Smooth muscle cell (in vitro differentiated cells): ENCODE measurements at regions not wholly inside any gene's neighbourhood (a gene's known extent, or its start where the extent isn't known, plus 50 kb on each side); places are given as distances from the start of the nearest gene placed in this dataset.

Source experiments
- DNase-seq: peaks from one replicate; lab custom pipeline; 2025; ENCODE audit not compliant: unreplicated experiment; lab: John Stamatoyannopoulos, UW
- H2AFZ ChIP-seq: fragments of 200-600 bp; sonication (generic); 2 replicates; pipeline ENCODE4 v1.6.0; 2016; ENCODE audit warnings: antibody characterized with exemption, low read depth, mild to moderate bottlenecking
- H3F3A ChIP-seq: fragments of 200-600 bp; sonication (generic); 2 replicates; pipeline ENCODE4 v1.6.0; 2017; ENCODE audit warnings: antibody characterized with exemption, low read depth
- H3K27ac ChIP-seq: fragments of 200-600 bp; sonication (generic); 2 replicates; pipeline ENCODE4 v1.5.1; 2016; ENCODE audit warnings: low read depth, mild to moderate bottlenecking
- H3K27me3 ChIP-seq: fragments of 200-600 bp; sonication (generic); 2 replicates; pipeline ENCODE4 v1.6.1; 2016; ENCODE audit warnings: low read depth, mild to moderate bottlenecking
- H3K36me3 ChIP-seq: fragments of 200-600 bp; sonication (generic); 2 replicates; pipeline ENCODE4 v1.5.1; 2016; ENCODE audit warnings: low read depth
- H3K4me1 ChIP-seq: fragments of 200-600 bp; sonication (generic); 2 replicates; pipeline ENCODE4 v1.5.1; 2016; ENCODE audit warnings: low read depth
- H3K4me2 ChIP-seq: fragments of 200-600 bp; sonication (generic); 2 replicates; pipeline ENCODE4 v1.6.0; 2016; ENCODE audit warnings: mild to moderate bottlenecking
- H3K4me3 ChIP-seq: fragments of 200-600 bp; sonication (generic); 2 replicates; pipeline ENCODE4 v1.5.1; 2016; ENCODE audit warnings: mild to moderate bottlenecking
- H3K79me2 ChIP-seq: fragments of 200-600 bp; sonication (generic); 2 replicates; pipeline ENCODE4 v1.6.0; 2016; ENCODE audit warnings: low read depth, mild to moderate bottlenecking
- H3K9ac ChIP-seq: fragments of 200-600 bp; sonication (generic); 2 replicates; pipeline ENCODE4 v1.6.0; 2016; ENCODE audit warnings: low read depth
- H3K9me3 ChIP-seq: fragments of 200-600 bp; sonication (generic); replicated peaks from 2 replicates; pipeline ENCODE4 v1.5.1; 2016; ENCODE audit warnings: low read depth
- H4K20me1 ChIP-seq: fragments of 200-600 bp; sonication (generic); 2 replicates; pipeline ENCODE4 v1.6.0; 2016; ENCODE audit warnings: low read depth
- CTCF ChIP-seq: fragments of 200-600 bp; sonication (generic); IDR thresholded peaks from 2 replicates; pipeline ENCODE4 v1.5.1; 2017; ENCODE audit warnings: borderline replicate concordance, mild to moderate bottlenecking, antibody characterized with exemption; ENCODE audit not compliant: insufficient read depth, poor library complexity, severe bottlenecking
- WGBS: methylation state at CpG from one replicate; pipeline ENCODE4 v1.1.7; 2016; ENCODE audit warnings: low lambda C conversion rate; 5-methylcytosine and 5-hydroxymethylcytosine counted together

DNA sequence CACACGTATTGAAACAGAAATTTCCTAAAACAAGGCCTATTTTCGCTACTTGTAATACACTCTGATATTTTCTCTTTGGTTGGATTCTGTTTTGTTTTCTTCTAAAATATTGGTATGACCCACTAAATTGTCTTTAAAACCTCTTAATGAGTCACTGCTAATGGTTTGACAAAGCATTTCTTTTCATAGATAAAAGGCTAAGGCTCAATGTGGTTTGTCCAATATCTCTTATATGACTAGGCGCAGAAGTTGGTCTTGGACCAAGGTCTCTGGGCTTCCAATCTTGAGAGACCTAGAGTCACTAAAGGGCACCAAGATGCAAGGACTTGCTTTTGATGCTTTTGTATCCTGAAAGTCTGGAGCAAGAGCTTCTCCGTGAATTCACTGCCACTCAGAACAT is 498.2 kb upstream of the TCF4 start:
- WGBS, result 85% methylated on average over 4 of the region's 4 CpGs
- H3K4me3 ChIP-seq, result no peak overlapping the region

GRCh38 chr18:56085551-56085950 is 497.6 kb upstream of the TCF4 start:
- Histone ChIP-seq H3K4me1 (no peaks in the 10 kb centered on the region), H3K79me2 (no peaks in the 10 kb centered on the region), H3K27me3 (no peaks in the 10 kb centered on the region), H3K4me3 (no peak overlapping the region), H4K20me1 (no peaks in the 10 kb centered on the region), H3K27ac (no peak overlapping the region), H3K9ac (no peak overlapping the region), H2AFZ (no peak overlapping the region), H3K9me3 (no peaks in the 10 kb centered on the region), H3F3A (no peaks in the 10 kb centered on the region), H3K36me3 (no peaks in the 10 kb centered on the region), H3K4me2 (no peak overlapping the region)
- TF ChIP-seq CTCF, result no peak
- WGBS, result 76% methylated on average over 5 of the region's 5 CpGs
- no peak for DNase-seq

More for the DNA sequence above, 498.2 kb upstream of the TCF4 start:
- Histone ChIP-seq H2AFZ (no peak overlapping the region), H3K36me3 (no peaks in the 10 kb centered on the region), H3K4me2 (no peak overlapping the region), H3K27me3 (no peaks in the 10 kb centered on the region), H3F3A (no peaks in the 10 kb centered on the region), H4K20me1 (no peaks in the 10 kb centered on the region), H3K27ac (no peak overlapping the region), H3K4me1 (no peaks in the 10 kb centered on the region), H3K9ac (no peak overlapping the region), H3K9me3 (no peaks in the 10 kb centered on the region), H3K79me2 (no peaks in the 10 kb centered on the region)
- no peak for DNase-seq
- TF ChIP-seq CTCF, result no peak

DNA sequence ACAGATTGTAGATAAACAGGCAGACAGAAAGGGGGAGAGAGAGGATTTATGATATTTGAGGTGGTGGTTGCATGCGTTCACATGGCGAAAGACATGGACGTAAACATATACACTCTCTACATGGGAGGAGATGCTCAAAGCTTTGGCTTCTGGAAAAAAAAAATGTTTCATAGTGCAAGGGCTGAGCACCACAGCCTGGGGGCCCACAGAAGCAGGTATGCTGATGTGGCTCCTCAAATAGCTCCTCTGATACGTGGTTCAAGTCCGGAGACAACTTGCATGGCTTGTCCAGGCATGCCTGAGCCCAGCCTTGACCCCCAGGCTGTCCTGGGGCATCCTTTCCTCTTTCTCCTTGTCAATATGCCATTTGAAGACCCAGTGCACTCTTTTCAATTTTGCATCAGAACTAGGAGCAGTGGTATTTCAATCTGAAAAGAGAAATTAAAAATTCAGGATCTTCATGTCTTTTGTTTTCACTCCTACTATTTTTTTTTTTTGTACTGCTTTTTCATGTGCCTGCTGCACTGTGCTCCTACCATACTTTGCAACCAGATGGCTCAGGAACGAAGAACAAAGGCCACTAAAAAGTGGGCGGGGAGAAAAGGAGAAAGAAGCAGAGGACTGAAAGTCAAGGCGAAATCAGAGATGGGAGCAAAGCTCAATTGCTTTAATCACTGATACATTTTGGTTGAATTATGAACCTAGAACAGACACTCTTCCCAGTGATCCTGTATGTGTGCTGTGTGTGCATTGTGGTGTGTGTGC is 495.7 kb upstream of the TCF4 start:
- Histone ChIP-seq H3F3A (no peaks in the 10 kb centered on the region), H3K27ac (no peak overlapping the region), H2AFZ (no peak overlapping the region), H3K9me3 (no peaks in the 10 kb centered on the region), H3K4me1 (no peaks in the 10 kb centered on the region), H3K79me2 (no peaks in the 10 kb centered on the region), H3K36me3 (no peaks in the 10 kb centered on the region), H3K27me3 (no peaks in the 10 kb centered on the region), H3K4me2 (no peak overlapping the region), H3K9ac (no peak overlapping the region), H4K20me1 (no peaks in the 10 kb centered on the region), H3K4me3 (no peak overlapping the region)
- no peak for DNase-seq
- no peak for TF ChIP-seq CTCF
- 75% methylated on average over 8 of the region's 8 CpGs for WGBS

DNA sequence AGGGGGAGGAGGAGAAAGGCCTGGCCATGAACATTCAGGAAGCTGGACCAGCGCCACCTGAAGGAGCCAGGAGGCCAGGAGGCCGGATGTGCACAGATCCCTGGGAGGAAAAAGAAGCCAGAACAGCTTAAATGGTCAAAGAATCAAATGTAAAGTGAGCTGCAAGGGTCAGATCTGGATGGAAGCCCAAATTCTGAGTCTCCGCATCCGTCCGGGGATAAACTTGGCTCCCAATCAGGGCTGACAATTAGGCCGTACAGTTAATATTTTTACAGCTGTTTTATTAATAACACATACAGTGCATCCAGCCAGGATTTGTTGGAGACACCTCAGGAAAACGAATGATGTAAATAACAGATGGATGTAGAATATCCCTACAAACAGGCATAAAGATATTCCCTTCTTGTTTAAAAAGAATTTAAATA is 495.1 kb upstream of the TCF4 start:
- no peaks in the 10 kb centered on the region for H4K20me1 ChIP-seq
- H3K4me3 ChIP-seq, result no peak overlapping the region
- no peak overlapping the region for H3K9ac ChIP-seq
- H3K79me2 ChIP-seq, result no peaks in the 10 kb centered on the region
- no peaks in the 10 kb centered on the region for H3K9me3 ChIP-seq
- no peaks in the 10 kb centered on the region for H3K27me3 ChIP-seq
- H3K4me2 ChIP-seq, result no peak overlapping the region
- H2AFZ ChIP-seq, result no peak overlapping the region
- H3K4me1 ChIP-seq, result no peaks in the 10 kb centered on the region
- no peaks in the 10 kb centered on the region for H3F3A ChIP-seq
- H3K27ac ChIP-seq, result no peak overlapping the region
- no peak for DNase-seq
- H3K36me3 ChIP-seq, result no peaks in the 10 kb centered on the region
- no peak for TF ChIP-seq CTCF
- 97% methylated on average over 7 of the region's 7 CpGs for WGBS
